ENCODE measurements at regions not wholly inside any gene's neighbourhood (a gene's known extent, or its start where the extent isn't known, plus 50 kb on each side); places are given as distances from the start of the nearest gene placed in this dataset.

- H3K9me3 ChIP-seq = peaks cover 0 to 2% (median 0%) of the 10 kb centered on the region in 4 donors
- H3K27ac ChIP-seq = no peak overlapping the region
- no peaks in the 10 kb centered on the region for H3K4me1 ChIP-seq
- no peaks in the 10 kb centered on the region for H3K27me3 ChIP-seq
- H3K36me3 ChIP-seq = no peaks in the 10 kb centered on the region
- no peak overlapping the region for H3K4me3 ChIP-seq
- no peak for DNase-seq (ENCODE audit: low spot score in 2 of 2)
- TF ChIP-seq EP300 (IDR thresholded peaks at IDR 0.05) (no peak), POLR2A (IDR thresholded peaks at IDR 0.05) (no peak)
- TF ChIP-seq, protein P1, sequence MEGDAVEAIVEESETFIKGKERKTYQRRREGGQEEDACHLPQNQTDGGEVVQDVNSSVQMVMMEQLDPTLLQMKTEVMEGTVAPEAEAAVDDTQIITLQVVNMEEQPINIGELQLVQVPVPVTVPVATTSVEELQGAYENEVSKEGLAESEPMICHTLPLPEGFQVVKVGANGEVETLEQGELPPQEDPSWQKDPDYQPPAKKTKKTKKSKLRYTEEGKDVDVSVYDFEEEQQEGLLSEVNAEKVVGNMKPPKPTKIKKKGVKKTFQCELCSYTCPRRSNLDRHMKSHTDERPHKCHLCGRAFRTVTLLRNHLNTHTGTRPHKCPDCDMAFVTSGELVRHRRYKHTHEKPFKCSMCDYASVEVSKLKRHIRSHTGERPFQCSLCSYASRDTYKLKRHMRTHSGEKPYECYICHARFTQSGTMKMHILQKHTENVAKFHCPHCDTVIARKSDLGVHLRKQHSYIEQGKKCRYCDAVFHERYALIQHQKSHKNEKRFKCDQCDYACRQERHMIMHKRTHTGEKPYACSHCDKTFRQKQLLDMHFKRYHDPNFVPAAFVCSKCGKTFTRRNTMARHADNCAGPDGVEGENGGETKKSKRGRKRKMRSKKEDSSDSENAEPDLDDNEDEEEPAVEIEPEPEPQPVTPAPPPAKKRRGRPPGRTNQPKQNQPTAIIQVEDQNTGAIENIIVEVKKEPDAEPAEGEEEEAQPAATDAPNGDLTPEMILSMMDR (IDR thresholded peaks at IDR 0.05) = no peak
- 9 to 10% methylated on average over 4 of the region's 4 CpGs for WGBS, 2 donors
These were observed 279.2 kb upstream of the DCC start for GRCh38 chr18:52060607-52061304.

- no peak overlapping the region for H3K27ac ChIP-seq
- H3K9me3 ChIP-seq = peaks cover 0 to 2% (median 0%) of the 10 kb centered on the region in 4 donors
- no peak overlapping the region for H3K4me3 ChIP-seq
- DNase-seq (ENCODE audit: low spot score in 2 of 2) = no peak
- no peaks in the 10 kb centered on the region for H3K36me3 ChIP-seq
- no peaks in the 10 kb centered on the region for H3K4me1 ChIP-seq
- no peaks in the 10 kb centered on the region for H3K27me3 ChIP-seq
- 61 to 74% methylated on average over 2 of the region's 2 CpGs for WGBS, 2 donors
- TF ChIP-seq, protein P1 (IDR thresholded peaks at IDR 0.05) = no peak
- TF ChIP-seq POLR2A (IDR thresholded peaks at IDR 0.05) (no peak), EP300 (IDR thresholded peaks at IDR 0.05) (no peak)
These were observed 276.1 kb upstream of the DCC start for GRCh38 chr18:52063923-52064322.

DNA sequence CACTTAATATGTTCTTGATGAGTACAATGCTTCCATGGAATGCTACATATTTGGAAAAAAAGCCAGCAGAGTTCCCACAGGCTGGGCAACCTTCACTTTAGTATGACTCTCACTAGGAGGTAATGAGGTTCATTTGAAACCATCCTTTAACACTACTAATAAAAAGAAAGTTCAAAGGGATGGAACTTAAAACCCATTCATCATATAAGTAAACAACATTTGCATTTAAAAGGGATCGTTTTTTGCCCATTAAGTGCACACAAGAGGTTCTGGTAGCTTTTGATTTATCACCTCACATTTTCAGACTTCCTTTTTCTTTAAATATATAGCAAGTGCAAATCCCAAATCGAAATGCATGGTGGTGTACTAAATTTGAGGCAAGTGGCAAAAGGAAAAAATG lies 270.8 kb upstream of the DCC start:
- H3K27ac ChIP-seq = no peak overlapping the region
- no peak overlapping the region for H3K4me3 ChIP-seq
- H3K9me3 ChIP-seq = peaks cover 0 to 2% (median 0%) of the 10 kb centered on the region in 4 donors
- TF ChIP-seq, protein P1 (IDR thresholded peaks at IDR 0.05) = no peak
- TF ChIP-seq POLR2A (IDR thresholded peaks at IDR 0.05) = no peak
- TF ChIP-seq EP300 (IDR thresholded peaks at IDR 0.05) = no peak
- H3K36me3 ChIP-seq = no peaks in the 10 kb centered on the region
- H3K4me1 ChIP-seq = no peaks in the 10 kb centered on the region
- WGBS, 2 donors = 14 to 20% methylated on average over 2 of the region's 2 CpGs
- H3K27me3 ChIP-seq = no peaks in the 10 kb centered on the region
- DNase-seq (ENCODE audit: low spot score in 2 of 2) = no peak

GRCh38 chr18:52070291-52070756 lies 269.7 kb upstream of the DCC start:
- H3K27me3 ChIP-seq = no peaks in the 10 kb centered on the region
- no peak overlapping the region for H3K27ac ChIP-seq
- H3K36me3 ChIP-seq = no peaks in the 10 kb centered on the region
- no peaks in the 10 kb centered on the region for H3K9me3 ChIP-seq
- TF ChIP-seq POLR2A (IDR thresholded peaks at IDR 0.05) = no peak
- TF ChIP-seq, protein P1 (IDR thresholded peaks at IDR 0.05) = no peak
- TF ChIP-seq EP300 (IDR thresholded peaks at IDR 0.05) = no peak
- no peak for DNase-seq (ENCODE audit: low spot score in 2 of 2)
- H3K4me1 ChIP-seq = no peaks in the 10 kb centered on the region
- 35% methylated on average over 4 of the region's 4 CpGs for whole genome bisulfite sequencing, 2 donors
- H3K4me3 ChIP-seq = no peak overlapping the region

DNA sequence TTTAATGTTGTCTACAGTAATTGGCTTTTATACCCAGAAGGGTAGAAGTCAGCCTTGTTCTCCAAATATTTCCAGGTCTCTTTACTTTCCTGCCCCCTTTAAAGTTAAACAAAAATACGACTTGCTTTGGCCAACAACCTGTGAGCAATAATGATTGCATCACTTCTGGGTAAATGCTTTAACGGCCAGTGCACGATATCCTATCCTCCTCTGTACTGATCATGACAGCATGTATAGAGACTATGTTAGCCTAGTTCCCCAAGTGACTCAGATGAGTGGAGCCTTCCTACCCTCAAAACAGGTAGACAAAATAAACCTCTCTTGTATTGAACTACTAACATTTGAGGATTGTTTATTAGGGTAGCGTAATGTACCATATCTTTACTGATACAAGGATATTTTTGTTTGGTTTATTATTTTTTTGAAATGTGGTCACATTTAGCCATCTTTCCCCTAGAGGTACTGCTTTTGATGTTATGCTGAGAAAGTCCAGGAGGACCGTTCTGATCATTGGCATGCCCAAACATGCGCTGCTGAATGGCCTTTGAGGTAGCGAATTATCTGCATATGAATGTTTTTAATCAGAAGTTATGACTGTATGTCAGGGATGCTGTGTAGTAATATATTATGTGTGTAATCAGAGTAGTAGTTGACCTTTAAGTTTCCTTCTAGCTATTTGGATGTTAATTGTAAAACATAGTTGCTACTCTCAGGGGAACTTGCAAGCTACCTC lies 262.6 kb upstream of the DCC start:
- Histone ChIP-seq H3K27ac (no peak overlapping the region), H3K9me3 (no peaks in the 10 kb centered on the region), H3K4me3 (no peak overlapping the region), H3K36me3 (no peaks in the 10 kb centered on the region), H3K4me1 (no peaks in the 10 kb centered on the region), H3K27me3 (no peaks in the 10 kb centered on the region)
- no peak for DNase-seq (ENCODE audit: low spot score in 2 of 2)
- WGBS, 2 donors = 89% methylated on average over 7 of the region's 7 CpGs
- TF ChIP-seq EP300 (IDR thresholded peaks at IDR 0.05) = no peak
- TF ChIP-seq POLR2A (IDR thresholded peaks at IDR 0.05) = no peak
- TF ChIP-seq, protein P1 (IDR thresholded peaks at IDR 0.05) = no peak
